H1 (cell line): ENCODE measurements at regions not wholly inside any gene's neighbourhood (a gene's known extent, or its start where the extent isn't known, plus 50 kb on each side); places are given as distances from the start of the nearest gene placed in this dataset.
A peak's percentile ranks its signal among the peaks of the same experiment; 100 is the strongest.

Experiments used
- CTCF ChIA-PET: fragments of 300-600 bp; sonication (Branson Sonifier 250); formaldehyde crosslinking; loops from one replicate; lab custom pipeline; 2021; ENCODE audit not compliant: partially characterized antibody; lab: Charles Lee
- POLR2A ChIA-PET: fragments of 300-600 bp; sonication (Branson Sonifier 250); formaldehyde crosslinking; loops from one replicate; lab custom pipeline; 2021; ENCODE audit warnings: inconsistent platforms; ENCODE audit not compliant: partially characterized antibody; lab: Charles Lee
- DNase-seq, 2 experiments: peaks; one replicate each; pipeline versions ENCODE4 v3.0.0 to v3.0.0-alpha.2; 2010 to 2022; ENCODE audit warnings: low spot score in 2 of 2, low read depth in 1 of 2, mixed read lengths in 1 of 2
- FAIRE-seq: peaks from 2 replicates; lab custom pipeline; 2011; peaks lifted over from hg19 to GRCh38; lab: Jason Lieb, UNC
- H2AFZ ChIP-seq: 2 replicates; pipeline ENCODE4 v1.8.1; 2012; ENCODE audit warnings: low read length, inconsistent platforms
- H2AK5ac ChIP-seq: 2 replicates; pipeline ENCODE4 v1.6.1; 2013; ENCODE audit warnings: low read depth, low read length
- H2BK120ac ChIP-seq: replicated peaks from 2 replicates; pipeline ENCODE3; 2013; ENCODE audit warnings: low read depth, low read length, inconsistent platforms
- H2BK12ac ChIP-seq: 2 replicates; pipeline ENCODE4 v1.6.1; 2013; ENCODE audit warnings: low read depth, low read length
- H2BK15ac ChIP-seq: 2 replicates; pipeline ENCODE4 v1.6.1; 2013; ENCODE audit warnings: low read length
- H2BK20ac ChIP-seq: 2 replicates; pipeline ENCODE4 v1.6.1; 2013; ENCODE audit warnings: low read length
- H2BK5ac ChIP-seq: 2 replicates; pipeline ENCODE4 v1.6.1; 2013; ENCODE audit warnings: low read depth, low read length
- H3K14ac ChIP-seq: 2 replicates; pipeline ENCODE4 v1.6.1; 2013; ENCODE audit warnings: inconsistent platforms; ENCODE audit not compliant: insufficient read length
- H3K18ac ChIP-seq: 2 replicates; pipeline ENCODE4 v1.6.1; 2013; ENCODE audit warnings: low read length; ENCODE audit errors: extremely low read depth
- H3K23ac ChIP-seq: 2 replicates; pipeline ENCODE4 v1.6.1; 2013; ENCODE audit warnings: inconsistent platforms; ENCODE audit not compliant: insufficient read length
- H3K23me2 ChIP-seq: 2 replicates; pipeline ENCODE4 v1.6.1; 2013; ENCODE audit warnings: low read depth, low read length
- H3K27ac ChIP-seq: 2 replicates; pipeline ENCODE4 v1.6.1; 2011; ENCODE audit warnings: low read depth, low read length, inconsistent platforms
- H3K27me3 ChIP-seq, 4 experiments: replicated peaks in 1 of 4; 1 replicate in 1 of 4; 2 replicates in 3 of 4; pipeline versions ENCODE4 v1.6.1 to v1.8.1; 2011 to 2013; ENCODE audit warnings: low read length in 3 of 4, mild to moderate bottlenecking in 3 of 4, inconsistent platforms in 2 of 4, mixed read lengths in 2 of 4, moderate library complexity in 1 of 4; ENCODE audit not compliant: control insufficient read depth in 3 of 4, insufficient read depth in 3 of 4; ENCODE audit errors: extremely low read depth in 1 of 4
- H3K36me3 ChIP-seq, 4 experiments: 2 replicates each; pipeline versions ENCODE4 v1.6.1 to v1.8.1; 2011 to 2013; ENCODE audit warnings: mild to moderate bottlenecking in 4 of 4, low read length in 3 of 4, moderate library complexity in 2 of 4, control low read depth in 1 of 4, inconsistent platforms in 1 of 4; ENCODE audit not compliant: insufficient read depth in 4 of 4, control insufficient read depth in 2 of 4
- H3K4ac ChIP-seq: replicated peaks from 2 replicates; pipeline ENCODE3; 2013; ENCODE audit warnings: low read length, low read depth, mixed read lengths, inconsistent platforms; ENCODE audit not compliant: insufficient read length
- H3K4me1 ChIP-seq, 4 experiments: replicated peaks in 1 of 4; 1 replicate in 1 of 4; 2 replicates in 3 of 4; pipeline versions ENCODE4 v1.6.1 to v1.8.1; 2011 to 2013; ENCODE audit warnings: low read length in 3 of 4, inconsistent platforms in 2 of 4, mixed read lengths in 1 of 4; ENCODE audit not compliant: insufficient read depth in 4 of 4, control insufficient read depth in 3 of 4
- H3K4me2 ChIP-seq, 2 experiments: 2 replicates each; pipeline versions ENCODE4 v1.6.1 to v1.8.1; 2011 to 2013; ENCODE audit warnings: low read depth in 2 of 2, low read length in 2 of 2, control low read depth in 1 of 2, inconsistent platforms in 1 of 2, mild to moderate bottlenecking in 1 of 2; ENCODE audit not compliant: insufficient read depth in 1 of 2
- H3K4me3 ChIP-seq, 4 experiments: fragments of 200-600, 300-600 bp in 1 of 4; sonication (generic), shearing (Covaris generic), sonication (Bioruptor Twin) in 1 of 4; 2 replicates each; pipeline versions ENCODE4 v1.5.1 to v1.8.1; 2011 to 2016; ENCODE audit warnings: low read length in 4 of 4, low read depth in 3 of 4, control low read depth in 2 of 4, inconsistent platforms in 2 of 4, mild to moderate bottlenecking in 2 of 4, mixed read lengths in 1 of 4, moderate library complexity in 1 of 4; ENCODE audit not compliant: insufficient read depth in 2 of 4; ENCODE audit errors: extremely low read depth in 1 of 4
- H3K56ac ChIP-seq: replicated peaks from 2 replicates; pipeline ENCODE3; 2013; ENCODE audit warnings: low read depth, mild to moderate bottlenecking, mixed read lengths, low read length, inconsistent platforms; ENCODE audit not compliant: insufficient read length
- H3K79me1 ChIP-seq: 2 replicates; pipeline ENCODE4 v1.6.1; 2013; ENCODE audit warnings: low read depth, low read length, control low read depth
- H3K79me2 ChIP-seq, 2 experiments: 2 replicates each; pipeline versions ENCODE4 v1.6.1 to v1.8.1; 2012 to 2013; ENCODE audit warnings: low read length in 2 of 2, mild to moderate bottlenecking in 2 of 2, inconsistent platforms in 1 of 2; ENCODE audit not compliant: insufficient read depth in 2 of 2, control insufficient read depth in 1 of 2
- H3K9ac ChIP-seq, 4 experiments: replicated peaks in 1 of 4; 1 replicate in 1 of 4; 2 replicates in 3 of 4; pipeline versions ENCODE4 v1.6.1 to v1.8.1; 2011 to 2013; ENCODE audit warnings: low read depth in 3 of 4, low read length in 3 of 4, control low read depth in 2 of 4, mild to moderate bottlenecking in 2 of 4, moderate library complexity in 2 of 4, inconsistent platforms in 1 of 4; ENCODE audit errors: extremely low read depth in 1 of 4
- H3K9me3 ChIP-seq, 2 experiments: 2 replicates each; pipeline versions ENCODE4 v1.6.1 to v1.8.1; 2012 to 2013; ENCODE audit warnings: mild to moderate bottlenecking in 2 of 2, moderate library complexity in 2 of 2, control low read depth in 1 of 2, inconsistent platforms in 1 of 2, low read depth in 1 of 2, low read length in 1 of 2, mixed read lengths in 1 of 2; ENCODE audit not compliant: insufficient read depth in 2 of 2
- H4K20me1 ChIP-seq, 2 experiments: replicated peaks in 1 of 2; 2 replicates each; pipeline versions ENCODE3 to v1.8.1; 2011 to 2013; ENCODE audit warnings: inconsistent platforms in 2 of 2, low read length in 2 of 2, mild to moderate bottlenecking in 1 of 2; ENCODE audit not compliant: insufficient read depth in 2 of 2, control insufficient read depth in 1 of 2
- H4K5ac ChIP-seq: 2 replicates; pipeline ENCODE4 v1.6.1; 2013; ENCODE audit warnings: low read length, low read depth, mixed read lengths, inconsistent platforms; ENCODE audit not compliant: insufficient read length
- H4K8ac ChIP-seq: 2 replicates; pipeline ENCODE4 v1.8.0; 2013; ENCODE audit warnings: mild to moderate bottlenecking, moderate library complexity, low read length, inconsistent platforms; ENCODE audit not compliant: insufficient read depth; ENCODE audit errors: extremely low read depth
- H4K91ac ChIP-seq: replicated peaks from 2 replicates; pipeline ENCODE3; 2013; ENCODE audit warnings: low read length, mixed read lengths, inconsistent platforms; ENCODE audit not compliant: insufficient read length
- KDM1A ChIP-seq: fragments of 200-600, 300-600 bp; sonication (generic); IDR thresholded peaks from 2 replicates; pipeline ENCODE4 v1.7.1; 2016; ENCODE audit warnings: mild to moderate bottlenecking, low read length, borderline replicate concordance
- WGBS, 2 experiments: shearing (Covaris generic) in 1 of 2; methylation state at CpG; one replicate each; pipeline versions ENCODE4 v1.1.6 to v1.1.7; 2013 to 2015; ENCODE audit warnings: low lambda C conversion rate in 2 of 2, mixed read lengths in 2 of 2, inconsistent platforms in 1 of 2, low coverage in 1 of 2, missing lambda C conversion rate in 1 of 2; ENCODE audit not compliant: insufficient replicate concordance in 2 of 2, insufficient coverage in 1 of 2, insufficient read length in 1 of 2; ENCODE audit errors: extremely low coverage in 1 of 2, missing lambda C conversion rate in 1 of 2; 5-methylcytosine and 5-hydroxymethylcytosine counted together

- Histone ChIP-seq H3K36me3 (no peaks in the 10 kb centered on the region), H3K18ac (no peak overlapping the region), H2BK12ac (no peak overlapping the region), H2BK15ac (no peak overlapping the region), H2BK120ac (no peak overlapping the region), H3K27ac (no peak overlapping the region), H3K79me2 (no peaks in the 10 kb centered on the region), H3K9me3 (no peaks in the 10 kb centered on the region), H4K20me1 (no peaks in the 10 kb centered on the region), H3K23ac (no peak overlapping the region), H3K4me2 (no peak overlapping the region), H4K5ac (no peak overlapping the region), H3K23me2 (no peaks in the 10 kb centered on the region), H2AFZ (no peak overlapping the region; the same call in 1 of the 2 replicates), H2BK20ac (no peak overlapping the region), H3K79me1 (no peaks in the 10 kb centered on the region), H2AK5ac (no peak overlapping the region), H3K4me1 (no peaks in the 10 kb centered on the region), H3K27me3 (peaks cover 0 to 2% (median 0%) of the 10 kb centered on the region in 4 experiments; a peak in 1 of 7 replicates), H3K4me3 (no peak overlapping the region), H3K56ac (no peak overlapping the region), H4K8ac (no peak overlapping the region), H3K9ac (no peak overlapping the region), H4K91ac (no peak overlapping the region), H3K14ac (no peak overlapping the region), H3K4ac (no peak overlapping the region), H2BK5ac (no peak overlapping the region)
- no peak for FAIRE-seq
- DNase-seq: peak in 1 of 2 experiments; percentile 29
- ChIA-PET CTCF (interaction anchor here (0.6 to 1.4 kb wide), 3 partner anchors 37 to 200 kb away, joined by 3 to 4 read pairs (median 3); no protein-coding TSS in a partner anchor), POLR2A (interaction anchor here (1.3 kb wide), 1 partner anchor 22 kb away, joined by 4 read pairs; no protein-coding TSS in a partner anchor)
- WGBS, 2 experiments: 100% methylated on average over 2 of the region's 2 CpGs; no CpG with 5 or more reads in 1 of the 2 experiments
- TF ChIP-seq KDM1A: 0 out of 2 replicates have a peak, but pooled peaks have one; percentile 20
These were observed 102.6 kb upstream of the ESRRB start for GRCh38 chr14:76273346-76273745.
